H7 (cell line): ENCODE measurements at regions not wholly inside any gene's neighbourhood (a gene's known extent, or its start where the extent isn't known, plus 50 kb on each side); places are given as distances from the start of the nearest gene placed in this dataset.

Experiments
- DNase-seq: peaks from one replicate; pipeline ENCODE4 v3.0.0; 2012
- H3K27me3 ChIP-seq: 2 replicates; pipeline ENCODE4 v1.6.0; 2011; ENCODE audit warnings: mild to moderate bottlenecking, low read length; ENCODE audit not compliant: control insufficient read depth, insufficient read depth
- H3K36me3 ChIP-seq: replicated peaks from 2 replicates; pipeline ENCODE4 v1.5.1; 2011; ENCODE audit warnings: low read length; ENCODE audit not compliant: control insufficient read depth, insufficient read depth
- H3K4me3 ChIP-seq: 2 replicates; pipeline ENCODE4 v1.5.1; 2011; ENCODE audit warnings: low read depth, mild to moderate bottlenecking, control low read depth, low read length, moderate library complexity; ENCODE audit not compliant: insufficient read depth

- Histone ChIP-seq H3K36me3 (no peaks in the 10 kb centered on the region), H3K27me3 (no peaks in the 10 kb centered on the region), H3K4me3 (no peak overlapping the region)
- no peak for DNase-seq
These were observed 348.7 kb upstream of the TNRC6C start for GRCh38 chr17:77609553-77610517.

GRCh38 chr17:77610518-77610893 lies 348.0 kb upstream of the TNRC6C start:
- Histone ChIP-seq H3K27me3 (no peaks in the 10 kb centered on the region), H3K4me3 (no peak overlapping the region)
- no peak for DNase-seq

GRCh38 chr17:77610972-77611521 lies 347.5 kb upstream of the TNRC6C start:
- no peaks in the 10 kb centered on the region for H3K36me3 ChIP-seq
- H3K4me3 ChIP-seq, result no peak overlapping the region
- DNase-seq, result no peak
- no peaks in the 10 kb centered on the region for H3K27me3 ChIP-seq

More at GRCh38 chr17:77610518-77610893, 348.0 kb upstream of the TNRC6C start:
- H3K36me3 ChIP-seq, result no peaks in the 10 kb centered on the region

GRCh38 chr17:77611791-77612502 lies 346.6 kb upstream of the TNRC6C start:
- no peaks in the 10 kb centered on the region for H3K27me3 ChIP-seq
- H3K36me3 ChIP-seq, result no peaks in the 10 kb centered on the region
- DNase-seq, result no peak
- H3K4me3 ChIP-seq, result no peak overlapping the region

GRCh38 chr17:77613218-77613617 lies 345.3 kb upstream of the TNRC6C start:
- peak; percentile 16 for DNase-seq
- no peaks in the 10 kb centered on the region for H3K36me3 ChIP-seq
- H3K4me3 ChIP-seq, result no peak overlapping the region
- H3K27me3 ChIP-seq, result no peaks in the 10 kb centered on the region

GRCh38 chr17:77613627-77614026 lies 344.9 kb upstream of the TNRC6C start:
- peak; percentile 13 for DNase-seq
- H3K27me3 ChIP-seq, result no peaks in the 10 kb centered on the region
- no peaks in the 10 kb centered on the region for H3K36me3 ChIP-seq
- no peak overlapping the region for H3K4me3 ChIP-seq

GRCh38 chr17:77615703-77616253 lies 342.7 kb upstream of the TNRC6C start:
- no peaks in the 10 kb centered on the region for H3K27me3 ChIP-seq
- no peak overlapping the region for H3K4me3 ChIP-seq
- no peaks in the 10 kb centered on the region for H3K36me3 ChIP-seq
- peak; percentile 5 for DNase-seq

- Histone ChIP-seq H3K27me3 (no peaks in the 10 kb centered on the region), H3K36me3 (no peaks in the 10 kb centered on the region), H3K4me3 (no peak overlapping the region)
- no peak for DNase-seq
These were observed 342.2 kb upstream of the TNRC6C start for GRCh38 chr17:77616254-77616731.

GRCh38 chr17:77617516-77617915 lies 341.0 kb upstream of the TNRC6C start:
- no peaks in the 10 kb centered on the region for H3K27me3 ChIP-seq

GRCh38 chr17:77618173-77618572 lies 340.3 kb upstream of the TNRC6C start:
- Histone ChIP-seq H3K27me3 (no peaks in the 10 kb centered on the region), H3K4me3 (no peak overlapping the region)
- no peak for DNase-seq

More at GRCh38 chr17:77617516-77617915, 341.0 kb upstream of the TNRC6C start:
- H3K4me3 ChIP-seq, result no peak overlapping the region
- no peaks in the 10 kb centered on the region for H3K36me3 ChIP-seq
- peak; percentile 7 for DNase-seq

GRCh38 chr17:77618731-77619130 lies 339.8 kb upstream of the TNRC6C start:
- H3K36me3 ChIP-seq, result no peaks in the 10 kb centered on the region
- DNase-seq, result no peak
- no peaks in the 10 kb centered on the region for H3K27me3 ChIP-seq
- no peak overlapping the region for H3K4me3 ChIP-seq

More at GRCh38 chr17:77618173-77618572, 340.3 kb upstream of the TNRC6C start:
- H3K36me3 ChIP-seq, result no peaks in the 10 kb centered on the region

- Histone ChIP-seq H3K4me3 (no peak overlapping the region), H3K27me3 (no peaks in the 10 kb centered on the region), H3K36me3 (no peaks in the 10 kb centered on the region)
- DNase-seq, result no peak
These were observed 339.2 kb upstream of the TNRC6C start for GRCh38 chr17:77619326-77619725.

- H3K27me3 ChIP-seq, result no peaks in the 10 kb centered on the region
- no peaks in the 10 kb centered on the region for H3K36me3 ChIP-seq
These were observed 338.7 kb upstream of the TNRC6C start for GRCh38 chr17:77619851-77620250.

GRCh38 chr17:77620282-77620681 lies 338.2 kb upstream of the TNRC6C start:
- Histone ChIP-seq H3K4me3 (no peak overlapping the region), H3K27me3 (no peaks in the 10 kb centered on the region), H3K36me3 (no peaks in the 10 kb centered on the region)
- no peak for DNase-seq

More at GRCh38 chr17:77619851-77620250, 338.7 kb upstream of the TNRC6C start:
- DNase-seq, result no peak
- H3K4me3 ChIP-seq, result no peak overlapping the region
